ENCODE measurements at regions not wholly inside any gene's neighbourhood (a gene's known extent, or its start where the extent isn't known, plus 50 kb on each side); places are given as distances from the start of the nearest gene placed in this dataset.

DNA sequence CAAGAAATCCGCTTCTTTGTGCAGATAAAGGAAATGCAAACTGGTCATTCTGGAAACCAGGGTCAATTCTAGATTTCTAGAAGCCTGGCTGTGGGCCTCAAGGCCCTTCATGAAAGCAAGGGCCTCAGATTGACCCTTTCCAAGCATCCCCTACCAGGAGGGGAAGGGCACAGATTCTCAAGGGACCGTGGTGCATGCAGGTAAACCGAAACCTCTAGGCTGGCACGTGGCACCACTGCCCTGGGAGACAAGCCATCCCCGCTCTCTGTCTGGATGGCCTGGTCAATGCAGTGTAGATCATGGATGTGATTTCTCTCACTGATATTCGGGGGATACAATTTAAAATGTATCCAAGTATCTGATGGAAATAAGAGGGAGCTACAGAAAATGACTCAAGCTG is 69.4 kb downstream of the TOMM20 start:
- ChIA-PET POLR2A (interaction anchor here (0.6 kb wide), 1 partner anchor 56 kb away, joined by 3 read pairs; no protein-coding TSS in a partner anchor), CTCF (interaction anchor here (0.6 kb wide), 1 partner anchor 26 kb away, joined by 3 read pairs; no protein-coding TSS in a partner anchor)
- ATAC-seq (no peak), DNase-seq (ENCODE audit: low read depth, low spot score) (no peak)
- in situ Hi-C loops (cut with HindIII; ENCODE audit: low pct_unique_long_range_greater_than_20kb, low sequenced_read_pairs) = no loop called here
- peaks cover 34% of the 10 kb centered on the region for H3K4me1 ChIP-seq (ENCODE audit: control insufficient read depth, insufficient read depth, low read length)
- no peaks in the 10 kb centered on the region for H3K27me3 ChIP-seq (ENCODE audit: control insufficient read depth, insufficient read depth, low read length)
- no TSS peak for BruUV-seq (replicated peaks)
- intact Hi-C loops (cut with micrococcal nuclease; ENCODE audit: unreplicated experiment) = no loop called here
- H3K27ac ChIP-seq (ENCODE audit: low read length) = peak overlapping the region; percentile 71
- TF ChIP-seq POLR2AphosphoS5 (IDR thresholded peaks at IDR 0.05; ENCODE audit: low read depth, low read length) (no peak), TCF7L2 (IDR thresholded peaks at IDR 0.05; ENCODE audit: low read depth, low read length) (no peak), REST (IDR thresholded peaks at IDR 0.05; ENCODE audit: insufficient read depth in 1 of 2, low read depth in 2 of 2, low read length in 1 of 2) (no peak), SIN3A (IDR thresholded peaks at IDR 0.05; ENCODE audit: borderline replicate concordance, insufficient read depth, low read depth, low read length) (no peak)
- TF ChIP-seq, protein P1, sequence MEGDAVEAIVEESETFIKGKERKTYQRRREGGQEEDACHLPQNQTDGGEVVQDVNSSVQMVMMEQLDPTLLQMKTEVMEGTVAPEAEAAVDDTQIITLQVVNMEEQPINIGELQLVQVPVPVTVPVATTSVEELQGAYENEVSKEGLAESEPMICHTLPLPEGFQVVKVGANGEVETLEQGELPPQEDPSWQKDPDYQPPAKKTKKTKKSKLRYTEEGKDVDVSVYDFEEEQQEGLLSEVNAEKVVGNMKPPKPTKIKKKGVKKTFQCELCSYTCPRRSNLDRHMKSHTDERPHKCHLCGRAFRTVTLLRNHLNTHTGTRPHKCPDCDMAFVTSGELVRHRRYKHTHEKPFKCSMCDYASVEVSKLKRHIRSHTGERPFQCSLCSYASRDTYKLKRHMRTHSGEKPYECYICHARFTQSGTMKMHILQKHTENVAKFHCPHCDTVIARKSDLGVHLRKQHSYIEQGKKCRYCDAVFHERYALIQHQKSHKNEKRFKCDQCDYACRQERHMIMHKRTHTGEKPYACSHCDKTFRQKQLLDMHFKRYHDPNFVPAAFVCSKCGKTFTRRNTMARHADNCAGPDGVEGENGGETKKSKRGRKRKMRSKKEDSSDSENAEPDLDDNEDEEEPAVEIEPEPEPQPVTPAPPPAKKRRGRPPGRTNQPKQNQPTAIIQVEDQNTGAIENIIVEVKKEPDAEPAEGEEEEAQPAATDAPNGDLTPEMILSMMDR (IDR thresholded peaks at IDR 0.05) = no peak
- no peak overlapping the region for H3K4me3 ChIP-seq (ENCODE audit: low read depth in 2 of 2, low read length in 2 of 2)
- H3K36me3 ChIP-seq (ENCODE audit: control insufficient read depth, insufficient read depth, low read length) = no peaks in the 10 kb centered on the region
- no peaks in the 10 kb centered on the region for H3K9me3 ChIP-seq (ENCODE audit: control insufficient read depth, insufficient read depth, low read depth, low read length)

DNA sequence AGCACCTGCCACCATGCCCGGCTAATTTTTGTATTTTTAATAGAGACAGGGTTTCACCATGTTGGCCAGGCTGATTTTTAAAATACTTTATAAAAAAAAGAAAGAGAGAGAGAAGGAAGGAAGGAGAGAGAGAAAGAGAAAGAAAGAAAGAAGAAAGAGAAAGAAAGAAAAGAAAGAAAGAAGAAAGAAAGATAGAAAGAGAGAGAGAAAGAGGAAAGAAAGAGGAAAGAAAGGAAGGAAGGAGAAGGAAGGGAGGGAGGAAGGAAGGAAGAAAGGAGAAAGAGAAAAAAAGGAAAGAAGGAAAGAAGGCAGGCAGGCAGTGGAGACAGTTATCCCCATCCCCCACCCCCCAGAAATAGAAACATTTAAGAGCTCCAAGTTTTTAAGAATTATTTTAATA is 69.9 kb downstream of the TOMM20 start:
- Histone ChIP-seq H3K27me3 (ENCODE audit: control insufficient read depth, insufficient read depth, low read length) (no peaks in the 10 kb centered on the region), H3K4me1 (ENCODE audit: control insufficient read depth, insufficient read depth, low read length) (peaks cover 34% of the 10 kb centered on the region)
- CTCF ChIA-PET = interaction anchor here (0.6 kb wide), 1 partner anchor 25 kb away, joined by 3 read pairs; no protein-coding TSS in a partner anchor

More for the DNA sequence above, 69.9 kb downstream of the TOMM20 start:
- POLR2A ChIA-PET = interaction anchor here (0.6 to 0.7 kb wide), 2 partner anchors 36 to 55 kb away, joined by 3 to 7 read pairs; no protein-coding TSS in a partner anchor
- DNase-seq (ENCODE audit: low read depth, low spot score) (no peak), ATAC-seq (no peak)
- BruUV-seq (replicated peaks) = no TSS peak
- H3K27ac ChIP-seq (ENCODE audit: low read length) = peak overlapping the region; percentile 62; the same call in 1 of the 2 replicates
- H3K4me3 ChIP-seq (ENCODE audit: low read depth in 2 of 2, low read length in 2 of 2) = no peak overlapping the region
- H3K36me3 ChIP-seq (ENCODE audit: control insufficient read depth, insufficient read depth, low read length) = no peaks in the 10 kb centered on the region
- no peak for TF ChIP-seq TCF7L2 (IDR thresholded peaks at IDR 0.05; ENCODE audit: low read depth, low read length)
- no peak for TF ChIP-seq POLR2AphosphoS5 (IDR thresholded peaks at IDR 0.05; ENCODE audit: low read depth, low read length)
- TF ChIP-seq, protein P1 (IDR thresholded peaks at IDR 0.05) = no peak
- TF ChIP-seq SIN3A (IDR thresholded peaks at IDR 0.05; ENCODE audit: borderline replicate concordance, insufficient read depth, low read depth, low read length) = no peak
- TF ChIP-seq REST (IDR thresholded peaks at IDR 0.05; ENCODE audit: insufficient read depth in 1 of 2, low read depth in 2 of 2, low read length in 1 of 2) = no peak
- no peaks in the 10 kb centered on the region for H3K9me3 ChIP-seq (ENCODE audit: control insufficient read depth, insufficient read depth, low read depth, low read length)
- intact Hi-C loops (cut with micrococcal nuclease; ENCODE audit: unreplicated experiment) = no loop called here
- in situ Hi-C loops (cut with HindIII; ENCODE audit: low pct_unique_long_range_greater_than_20kb, low sequenced_read_pairs) = no loop called here

Measured in Panc1 (cell line).